H9 (cell line): ENCODE measurements at regions not wholly inside any gene's neighbourhood (a gene's known extent, or its start where the extent isn't known, plus 50 kb on each side); places are given as distances from the start of the nearest gene placed in this dataset.

Experiments used
- DNase-seq: peaks from one replicate; pipeline ENCODE4 v3.0.0-alpha.2; 2017
- H2AFZ ChIP-seq: one replicate; pipeline ENCODE4 v1.6.1; 2013; ENCODE audit warnings: mild to moderate bottlenecking, low read length, control low read depth, moderate library complexity
- H2AK5ac ChIP-seq: 2 replicates; pipeline ENCODE4 v1.6.1; 2013; ENCODE audit warnings: low read length, control low read depth, mixed read lengths; ENCODE audit not compliant: insufficient read length
- H2BK120ac ChIP-seq: one replicate; pipeline ENCODE4 v1.6.1; 2013; ENCODE audit warnings: low read depth, mild to moderate bottlenecking, low read length, control low read depth, inconsistent platforms; ENCODE audit not compliant: poor library complexity, severe bottlenecking
- H2BK12ac ChIP-seq: 2 replicates; pipeline ENCODE4 v1.6.1; 2013; ENCODE audit warnings: low read length, control low read depth, mixed read lengths, low read depth; ENCODE audit not compliant: insufficient read length
- H2BK15ac ChIP-seq: 2 replicates; pipeline ENCODE4 v1.6.1; 2013; ENCODE audit warnings: low read depth, low read length, control low read depth
- H2BK20ac ChIP-seq: one replicate; pipeline ENCODE4 v1.6.1; 2013; ENCODE audit warnings: low read depth, mild to moderate bottlenecking, low read length, control low read depth, inconsistent platforms; ENCODE audit not compliant: poor library complexity, severe bottlenecking
- H2BK5ac ChIP-seq: 2 replicates; pipeline ENCODE4 v1.6.1; 2013; ENCODE audit warnings: low read length, control low read depth, mixed read lengths; ENCODE audit not compliant: insufficient read length
- H3K14ac ChIP-seq: 2 replicates; pipeline ENCODE4 v1.6.1; 2013; ENCODE audit warnings: low read length, control low read depth; ENCODE audit not compliant: insufficient read depth
- H3K18ac ChIP-seq: 2 replicates; pipeline ENCODE4 v1.6.1; 2013; ENCODE audit warnings: low read depth, mild to moderate bottlenecking, mixed read lengths, low read length, control low read depth; ENCODE audit not compliant: insufficient read length
- H3K23ac ChIP-seq: 2 replicates; pipeline ENCODE4 v1.6.1; 2013; ENCODE audit warnings: low read length, control low read depth, mixed read lengths, low read depth; ENCODE audit not compliant: insufficient read length
- H3K23me2 ChIP-seq: 2 replicates; pipeline ENCODE4 v1.6.1; 2013; ENCODE audit warnings: low read depth, mild to moderate bottlenecking, mixed read lengths, low read length, control low read depth; ENCODE audit not compliant: insufficient read length, poor library complexity, severe bottlenecking
- H3K27ac ChIP-seq: 2 replicates; pipeline ENCODE4 v1.5.1; 2013; ENCODE audit warnings: low read length, control low read depth, mixed read lengths, low read depth; ENCODE audit not compliant: insufficient read length
- H3K27me3 ChIP-seq: 2 replicates; pipeline ENCODE4 v1.6.1; 2013; ENCODE audit warnings: low read length, control low read depth, inconsistent platforms; ENCODE audit not compliant: insufficient read depth
- H3K4ac ChIP-seq: 2 replicates; pipeline ENCODE4 v1.6.1; 2013; ENCODE audit warnings: low read depth, mild to moderate bottlenecking, control low read depth, inconsistent platforms, low read length, moderate library complexity
- H3K4me1 ChIP-seq: 2 replicates; pipeline ENCODE4 v1.6.1; 2013; ENCODE audit warnings: low read length, control low read depth, inconsistent platforms; ENCODE audit not compliant: insufficient read depth
- H3K4me2 ChIP-seq: 2 replicates; pipeline ENCODE4 v1.6.1; 2013; ENCODE audit warnings: low read length, control low read depth, mixed read lengths; ENCODE audit not compliant: insufficient read length, insufficient read depth
- H3K56ac ChIP-seq: 2 replicates; pipeline ENCODE4 v1.6.1; 2013; ENCODE audit warnings: low read depth, mild to moderate bottlenecking, mixed read lengths, low read length, control low read depth; ENCODE audit not compliant: insufficient read length
- H3K79me1 ChIP-seq: 2 replicates; pipeline ENCODE4 v1.6.1; 2013; ENCODE audit warnings: low read depth, mild to moderate bottlenecking, moderate library complexity, low read length, control low read depth, inconsistent platforms; ENCODE audit not compliant: insufficient read depth, poor library complexity, severe bottlenecking
- H3K79me2 ChIP-seq: 2 replicates; pipeline ENCODE4 v1.6.1; 2013; ENCODE audit warnings: low read length, control low read depth, inconsistent platforms; ENCODE audit not compliant: insufficient read depth
- H3K9ac ChIP-seq: 2 replicates; pipeline ENCODE4 v1.6.1; 2013; ENCODE audit warnings: low read length, control low read depth, mixed read lengths; ENCODE audit not compliant: insufficient read length; ENCODE audit errors: extremely low read depth
- H3K9me3 ChIP-seq: one replicate; pipeline ENCODE4 v1.6.1; 2013; ENCODE audit warnings: low read depth, low read length, inconsistent platforms; ENCODE audit not compliant: control insufficient read depth
- H3T11ph ChIP-seq: one replicate; pipeline ENCODE4 v1.6.1; 2013; ENCODE audit warnings: mild to moderate bottlenecking, low read length, control low read depth, inconsistent platforms
- H4K20me1 ChIP-seq: one replicate; pipeline ENCODE4 v1.6.1; 2013; ENCODE audit not compliant: control insufficient read depth, insufficient read length, insufficient read depth
- H4K5ac ChIP-seq: 2 replicates; pipeline ENCODE4 v1.6.1; 2013; ENCODE audit warnings: low read depth, mild to moderate bottlenecking, mixed read lengths, low read length, control low read depth; ENCODE audit not compliant: insufficient read length
- H4K8ac ChIP-seq: replicated peaks from 2 replicates; pipeline ENCODE4 v1.6.1; 2013; ENCODE audit warnings: low read length, control low read depth, mixed read lengths, low read depth; ENCODE audit not compliant: insufficient read length
- H4K91ac ChIP-seq: 2 replicates; pipeline ENCODE4 v1.6.1; 2013; ENCODE audit warnings: low read depth, mild to moderate bottlenecking, moderate library complexity, mixed read lengths, low read length, control low read depth; ENCODE audit not compliant: insufficient read length
- H3K27ac Mint-ChIP-seq, 3 experiments: 2 replicates in 2 of 3; 3 replicates in 1 of 3; pipeline ENCODE4 v1.8.0; 2020 to 2021; ENCODE audit warnings: mixed read lengths in 3 of 3, mild to moderate bottlenecking in 1 of 3, moderate library complexity in 1 of 3
- H3K27me3 Mint-ChIP-seq: 2 replicates; pipeline ENCODE4 v1.8.0; 2021; ENCODE audit warnings: low read depth, mild to moderate bottlenecking, moderate library complexity, mixed read lengths
- H3K36me3 Mint-ChIP-seq, 3 experiments: 2 replicates in 2 of 3; 3 replicates in 1 of 3; pipeline ENCODE4 v1.8.0; 2020 to 2021; ENCODE audit warnings: low read depth in 3 of 3, mixed read lengths in 3 of 3; ENCODE audit not compliant: insufficient read depth in 1 of 3
- H3K4me1 Mint-ChIP-seq, 2 experiments: 2 replicates each; pipeline ENCODE4 v1.8.0; 2020; ENCODE audit warnings: mixed read lengths in 2 of 2
- H3K4me3 Mint-ChIP-seq, 2 experiments: 2 replicates in 1 of 2; 3 replicates in 1 of 2; pipeline ENCODE4 v1.8.0; 2020 to 2021; ENCODE audit warnings: mild to moderate bottlenecking in 2 of 2, mixed read lengths in 2 of 2, moderate library complexity in 1 of 2
- H3K9me3 Mint-ChIP-seq, 2 experiments: 2 replicates in 1 of 2; 3 replicates in 1 of 2; pipeline ENCODE4 v1.8.0; 2020; ENCODE audit warnings: mild to moderate bottlenecking in 2 of 2, mixed read lengths in 2 of 2, moderate library complexity in 1 of 2
- WGBS: extraction: QIAGEN DNeasy Blood & Tissue Kit; methylation state at CpG from one replicate; pipeline ENCODE4 v1.1.7; 2013; ENCODE audit warnings: missing lambda C conversion rate, low lambda C conversion rate, mixed read lengths; ENCODE audit not compliant: insufficient read length; ENCODE audit errors: extremely low coverage; 5-methylcytosine and 5-hydroxymethylcytosine counted together
- TF ChIP-seq, protein P1 (sequence below): fragments of 200-600 bp; sonication (generic); conservative IDR thresholded peaks from 3 replicates; pipeline ENCODE4 v1.8.0; 2021; ENCODE audit warnings: antibody characterized with exemption, mild to moderate bottlenecking

DNA sequence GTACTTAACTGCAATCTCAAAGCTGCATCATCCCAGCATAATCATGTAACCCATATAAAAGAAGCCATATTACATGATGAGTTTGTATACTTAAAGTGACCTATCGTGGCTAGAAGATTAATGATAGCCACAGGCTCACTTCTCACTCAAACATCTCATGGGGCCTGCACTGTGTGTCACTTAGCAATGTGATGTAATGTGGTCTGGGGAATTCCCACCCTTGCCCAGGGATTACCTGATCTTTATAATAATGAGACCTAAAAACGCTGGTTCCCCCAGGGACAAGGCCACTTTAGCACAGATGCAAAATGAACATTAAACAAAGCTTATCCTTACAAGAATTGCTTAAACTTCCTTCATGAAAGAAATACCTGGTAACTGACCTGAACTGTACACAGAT lies 427.1 kb upstream of the CNTNAP5 start:
- Histone ChIP-seq H2BK15ac (no peak overlapping the region), H3K4me1 (no peaks in the 10 kb centered on the region), H4K8ac (no peak overlapping the region), H2BK120ac (no peak overlapping the region), H3K23me2 (no peaks in the 10 kb centered on the region), H3K79me1 (no peaks in the 10 kb centered on the region), H2AK5ac (no peak overlapping the region), H2BK20ac (no peak overlapping the region), H2BK5ac (no peak overlapping the region), H4K20me1 (no peaks in the 10 kb centered on the region), H3K4me2 (no peak overlapping the region), H3K4ac (no peak overlapping the region), H4K5ac (no peak overlapping the region), H2AFZ (no peak overlapping the region), H3T11ph (no peak overlapping the region), H3K27me3 (no peaks in the 10 kb centered on the region), H3K18ac (no peak overlapping the region), H4K91ac (no peak overlapping the region), H3K14ac (no peak overlapping the region), H3K79me2 (no peaks in the 10 kb centered on the region), H3K27ac (no peak overlapping the region), H3K9me3 (no peaks in the 10 kb centered on the region), H3K9ac (no peak overlapping the region), H2BK12ac (no peak overlapping the region), H3K56ac (no peak overlapping the region), H3K23ac (no peak overlapping the region)
- Mint-ChIP-seq H3K9me3 (peaks cover 2 to 11% of the 10 kb centered on the region in 2 experiments; a peak in 4 of 5 replicates), H3K27ac (no peak overlapping the region), H3K36me3 (no peaks in the 10 kb centered on the region), H3K4me3 (no peak overlapping the region), H3K27me3 (no peaks in the 10 kb centered on the region), H3K4me1 (peaks cover 0 to 3% of the 10 kb centered on the region in 2 experiments; a peak in 1 of 4 replicates)
- WGBS, result no CpG with 5 or more reads among the region's 2 CpGs
- no peak for DNase-seq
- TF ChIP-seq, protein P1, sequence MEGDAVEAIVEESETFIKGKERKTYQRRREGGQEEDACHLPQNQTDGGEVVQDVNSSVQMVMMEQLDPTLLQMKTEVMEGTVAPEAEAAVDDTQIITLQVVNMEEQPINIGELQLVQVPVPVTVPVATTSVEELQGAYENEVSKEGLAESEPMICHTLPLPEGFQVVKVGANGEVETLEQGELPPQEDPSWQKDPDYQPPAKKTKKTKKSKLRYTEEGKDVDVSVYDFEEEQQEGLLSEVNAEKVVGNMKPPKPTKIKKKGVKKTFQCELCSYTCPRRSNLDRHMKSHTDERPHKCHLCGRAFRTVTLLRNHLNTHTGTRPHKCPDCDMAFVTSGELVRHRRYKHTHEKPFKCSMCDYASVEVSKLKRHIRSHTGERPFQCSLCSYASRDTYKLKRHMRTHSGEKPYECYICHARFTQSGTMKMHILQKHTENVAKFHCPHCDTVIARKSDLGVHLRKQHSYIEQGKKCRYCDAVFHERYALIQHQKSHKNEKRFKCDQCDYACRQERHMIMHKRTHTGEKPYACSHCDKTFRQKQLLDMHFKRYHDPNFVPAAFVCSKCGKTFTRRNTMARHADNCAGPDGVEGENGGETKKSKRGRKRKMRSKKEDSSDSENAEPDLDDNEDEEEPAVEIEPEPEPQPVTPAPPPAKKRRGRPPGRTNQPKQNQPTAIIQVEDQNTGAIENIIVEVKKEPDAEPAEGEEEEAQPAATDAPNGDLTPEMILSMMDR, result no peak
